ENCODE measurements at regions not wholly inside any gene's neighbourhood (a gene's known extent, or its start where the extent isn't known, plus 50 kb on each side); places are given as distances from the start of the nearest gene placed in this dataset.

DNA sequence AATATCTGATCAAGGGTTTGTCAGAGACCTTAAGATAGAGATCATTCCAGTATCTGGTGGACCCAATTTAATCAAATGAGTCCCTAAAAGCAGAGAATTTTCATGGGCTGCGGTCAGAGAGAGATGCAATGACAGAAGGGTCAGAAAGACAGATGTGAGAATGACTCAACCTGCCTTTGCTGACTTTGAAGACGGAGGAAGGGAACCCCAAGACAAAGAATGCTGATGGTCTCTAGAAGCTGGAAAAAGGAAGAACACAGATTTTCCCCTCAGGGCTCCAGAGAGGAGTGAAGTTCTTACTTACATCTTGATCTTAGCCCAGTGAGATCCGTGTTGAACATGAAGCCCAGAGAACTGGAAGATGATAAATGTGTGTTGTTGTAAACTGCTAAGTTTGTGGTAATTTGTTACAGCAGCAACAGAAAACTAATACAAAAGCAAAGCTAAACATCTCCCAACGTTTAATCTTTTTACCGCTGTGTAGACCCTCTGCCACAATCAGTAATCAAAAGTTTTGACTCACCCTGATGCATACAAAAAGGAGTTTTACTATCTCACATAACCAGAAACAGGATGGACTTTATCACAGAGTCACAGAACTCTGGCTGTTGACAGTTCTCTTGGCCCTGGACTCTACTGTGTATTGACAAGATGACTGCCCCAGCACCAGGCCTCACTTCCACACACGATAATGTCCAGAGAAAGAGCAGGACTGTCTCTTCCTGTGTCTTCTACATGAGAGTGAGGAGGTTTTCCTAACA, 70.2 kb upstream of the MAGEB2 start:
- no peak for TF ChIP-seq CTCF (IDR thresholded peaks at IDR 0.05)
- TF ChIP-seq POLR2A (IDR thresholded peaks at IDR 0.05), result no peak
